ENCODE measurements at regions not wholly inside any gene's neighbourhood (a gene's known extent, or its start where the extent isn't known, plus 50 kb on each side); places are given as distances from the start of the nearest gene placed in this dataset.

DNA sequence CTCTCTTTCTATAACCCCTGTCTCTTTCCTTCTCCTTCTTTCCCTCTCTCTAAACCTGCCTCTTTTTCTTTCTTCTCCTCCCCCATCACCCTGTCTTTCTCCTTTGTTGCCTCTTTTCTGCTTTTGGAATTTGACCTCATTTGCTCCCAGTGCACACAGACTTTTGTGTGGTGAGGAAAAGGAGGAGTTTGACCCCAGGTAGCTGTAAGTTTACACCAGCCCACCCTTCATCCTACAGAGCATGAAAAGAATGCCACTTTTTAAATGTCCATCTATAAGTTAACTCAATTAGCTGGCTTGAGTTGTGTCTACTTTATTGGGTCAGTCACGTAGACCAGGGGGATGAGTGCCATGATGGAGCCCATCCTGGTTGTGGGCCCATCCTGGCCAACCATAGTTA, 146.8 kb upstream of the SLC38A2 start:
- Histone ChIP-seq H3K27ac (peak overlapping the region in 1 of 12 donors; percentile 63), H3K36me3 (no peaks in the 10 kb centered on the region), H3K4me3 (no peak overlapping the region), H3K27me3 (no peaks in the 10 kb centered on the region), H3K4me1 (peaks cover 0 to 55% (median 20%) of the 10 kb centered on the region in 12 donors), H3K9me3 (no peaks in the 10 kb centered on the region)
- intact Hi-C loops (cut with DNase I): loop anchor here in 1 of 10 donors (5.0 kb wide), 1 partner anchor 47 kb away; no protein-coding TSS in a partner anchor
- WGBS, 4 donors: 96 to 100% (median 99%) methylated on average over 1 of the region's 1 CpG
- DNase-seq: no peak
- TF ChIP-seq, protein P1, sequence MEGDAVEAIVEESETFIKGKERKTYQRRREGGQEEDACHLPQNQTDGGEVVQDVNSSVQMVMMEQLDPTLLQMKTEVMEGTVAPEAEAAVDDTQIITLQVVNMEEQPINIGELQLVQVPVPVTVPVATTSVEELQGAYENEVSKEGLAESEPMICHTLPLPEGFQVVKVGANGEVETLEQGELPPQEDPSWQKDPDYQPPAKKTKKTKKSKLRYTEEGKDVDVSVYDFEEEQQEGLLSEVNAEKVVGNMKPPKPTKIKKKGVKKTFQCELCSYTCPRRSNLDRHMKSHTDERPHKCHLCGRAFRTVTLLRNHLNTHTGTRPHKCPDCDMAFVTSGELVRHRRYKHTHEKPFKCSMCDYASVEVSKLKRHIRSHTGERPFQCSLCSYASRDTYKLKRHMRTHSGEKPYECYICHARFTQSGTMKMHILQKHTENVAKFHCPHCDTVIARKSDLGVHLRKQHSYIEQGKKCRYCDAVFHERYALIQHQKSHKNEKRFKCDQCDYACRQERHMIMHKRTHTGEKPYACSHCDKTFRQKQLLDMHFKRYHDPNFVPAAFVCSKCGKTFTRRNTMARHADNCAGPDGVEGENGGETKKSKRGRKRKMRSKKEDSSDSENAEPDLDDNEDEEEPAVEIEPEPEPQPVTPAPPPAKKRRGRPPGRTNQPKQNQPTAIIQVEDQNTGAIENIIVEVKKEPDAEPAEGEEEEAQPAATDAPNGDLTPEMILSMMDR (IDR thresholded peaks at IDR 0.05): no peak
- TF ChIP-seq POLR2A (IDR thresholded peaks at IDR 0.05): no peak
- ATAC-seq: no peak

DNA sequence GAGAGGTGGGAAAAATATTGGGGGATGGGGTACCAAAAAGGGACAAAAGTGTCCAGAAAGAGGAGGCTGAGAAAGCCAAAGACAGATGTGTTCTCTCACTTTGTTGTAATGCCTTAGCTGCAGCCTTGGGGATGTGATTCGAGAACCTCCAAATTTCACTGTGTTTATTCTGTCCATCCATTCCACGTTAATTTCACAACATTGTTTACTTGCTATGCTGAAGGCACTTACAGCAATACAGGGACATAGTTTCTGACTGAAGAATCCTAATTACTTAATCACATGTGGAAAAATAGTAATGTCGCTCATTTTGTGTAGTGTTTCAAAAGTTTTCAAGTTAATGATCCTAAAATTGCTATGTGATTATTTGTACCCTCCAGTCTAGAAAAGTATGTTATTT, 146.2 kb upstream of the SLC38A2 start:
- Histone ChIP-seq H3K4me3 (no peak overlapping the region), H3K4me1 (peaks cover 0 to 48% (median 14%) of the 10 kb centered on the region in 12 donors), H3K36me3 (no peaks in the 10 kb centered on the region), H3K27ac (peak overlapping the region in 3 of 12 donors; percentile 7 to 63 (median 19)), H3K27me3 (no peaks in the 10 kb centered on the region), H3K9me3 (no peaks in the 10 kb centered on the region)
- DNase-seq: no peak
- ATAC-seq: no peak
- intact Hi-C loops (cut with DNase I): loop anchor here in 1 of 10 donors (5.0 kb wide), 1 partner anchor 46 kb away; no protein-coding TSS in a partner anchor
- WGBS, 4 donors: 74 to 86% (median 81%) methylated on average over 3 of the region's 3 CpGs
- TF ChIP-seq, protein P1 (IDR thresholded peaks at IDR 0.05): no peak

DNA sequence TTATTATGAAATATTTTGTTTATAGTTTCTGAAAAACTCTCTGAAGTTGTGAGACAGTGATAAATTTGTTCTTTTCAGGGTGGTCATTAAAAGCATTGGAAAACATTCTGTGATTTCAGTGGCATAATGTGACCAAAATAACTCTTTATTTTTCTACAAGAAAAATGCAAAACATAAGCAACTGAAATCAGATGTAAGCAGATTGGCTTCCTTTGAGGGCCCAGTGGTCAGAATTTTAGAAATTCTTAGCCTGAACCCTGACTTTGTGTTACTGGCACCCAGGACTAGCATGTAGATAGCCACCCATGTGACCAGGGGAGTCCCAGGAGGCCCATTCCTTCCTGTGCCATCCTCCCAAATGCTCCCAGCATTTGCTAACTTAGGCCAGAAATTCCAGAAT, 145.6 kb upstream of the SLC38A2 start:
- no peaks in the 10 kb centered on the region for H3K27me3 ChIP-seq
- H3K9me3 ChIP-seq: no peaks in the 10 kb centered on the region
- no peaks in the 10 kb centered on the region for H3K36me3 ChIP-seq
- H3K4me3 ChIP-seq: no peak overlapping the region
- peak overlapping the region in 1 of 12 donors; percentile 63 for H3K27ac ChIP-seq
- DNase-seq: no peak
- peaks cover 0 to 45% (median 10%) of the 10 kb centered on the region in 12 donors for H3K4me1 ChIP-seq
- ATAC-seq: no peak
- intact Hi-C loops (cut with DNase I): loop anchor here in 1 of 10 donors (5.0 kb wide), 1 partner anchor 46 kb away; no protein-coding TSS in a partner anchor
- TF ChIP-seq, protein P1 (IDR thresholded peaks at IDR 0.05): no peak
- no peak for TF ChIP-seq POLR2A (IDR thresholded peaks at IDR 0.05)

DNA sequence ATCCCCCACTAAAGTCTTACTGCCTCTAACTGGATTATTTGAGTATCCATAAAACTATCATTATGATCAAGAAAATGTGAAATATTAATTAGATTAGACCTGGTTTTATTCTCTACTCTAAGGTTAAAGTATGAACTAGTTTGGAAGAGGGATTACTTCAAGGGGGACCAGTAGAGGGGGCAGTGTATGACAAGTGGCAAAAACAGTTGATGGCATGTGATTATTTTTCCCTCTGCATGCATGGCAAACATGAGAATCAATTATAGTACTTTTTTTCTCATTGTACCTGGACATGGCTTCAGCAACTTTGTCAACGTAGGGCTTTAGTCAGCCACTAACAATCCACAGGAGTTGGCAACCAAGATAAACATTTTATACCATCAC, 145.0 kb upstream of the SLC38A2 start:
- ATAC-seq: no peak
- intact Hi-C loops (cut with DNase I): loop anchor here in 1 of 10 donors (5.0 kb wide), 1 partner anchor 45 kb away; no protein-coding TSS in a partner anchor
- WGBS, 4 donors: 84 to 99% (median 92%) methylated on average over 1 of the region's 1 CpG
- Histone ChIP-seq H3K9me3 (no peaks in the 10 kb centered on the region), H3K4me1 (peaks cover 0 to 40% (median 9%) of the 10 kb centered on the region in 12 donors), H3K4me3 (no peak overlapping the region), H3K27ac (no peak overlapping the region), H3K36me3 (no peaks in the 10 kb centered on the region), H3K27me3 (no peaks in the 10 kb centered on the region)
- TF ChIP-seq, protein P1 (IDR thresholded peaks at IDR 0.05): no peak
- no peak for TF ChIP-seq POLR2A (IDR thresholded peaks at IDR 0.05)
- no peak for DNase-seq

Measured in heart left ventricle (tissue), 16 donors.